Karpas-422 (cell line): ENCODE measurements at regions not wholly inside any gene's neighbourhood (a gene's known extent, or its start where the extent isn't known, plus 50 kb on each side); places are given as distances from the start of the nearest gene placed in this dataset.

Experiments used
- DNase-seq: peaks from one replicate; pipeline ENCODE4 v3.0.0-alpha.2; 2015
- H2AFZ ChIP-seq: fragments of 200-600 bp; sonication (generic); 2 replicates; pipeline ENCODE4 v1.6.1; 2014; ENCODE audit warnings: antibody characterized with exemption, low read length, mixed read lengths
- H3K27ac ChIP-seq: fragments of 200-600 bp; sonication (generic); 2 replicates; pipeline ENCODE4 v1.5.1; 2014; ENCODE audit warnings: mild to moderate bottlenecking, low read length, moderate library complexity
- H3K27me3 ChIP-seq: fragments of 200-600 bp; sonication (generic); 2 replicates; pipeline ENCODE4 v1.6.1; 2014; ENCODE audit warnings: low read length, mixed read lengths
- H3K36me3 ChIP-seq: fragments of 200-600 bp; sonication (generic); 2 replicates; pipeline ENCODE4 v1.6.1; 2014; ENCODE audit warnings: low read length, mixed read lengths; ENCODE audit not compliant: insufficient read depth
- H3K4me1 ChIP-seq: fragments of 200-600 bp; sonication (generic); 2 replicates; pipeline ENCODE4 v1.6.1; 2014; ENCODE audit warnings: mild to moderate bottlenecking, low read length, mixed read lengths
- H3K4me2 ChIP-seq: fragments of 200-600 bp; sonication (generic); 2 replicates; pipeline ENCODE4 v1.6.1; 2014; ENCODE audit warnings: low read length, low read depth, mild to moderate bottlenecking; ENCODE audit not compliant: poor library complexity, severe bottlenecking
- H3K4me3 ChIP-seq: fragments of 200-600 bp; sonication (generic); 2 replicates; pipeline ENCODE4 v1.5.1; 2014; ENCODE audit warnings: mild to moderate bottlenecking, antibody characterized with exemption, low read length, mixed read lengths
- H3K79me2 ChIP-seq: fragments of 200-600 bp; sonication (generic); 2 replicates; pipeline ENCODE4 v1.6.1; 2014; ENCODE audit warnings: mild to moderate bottlenecking, low read length, mixed read lengths
- H3K9ac ChIP-seq: fragments of 200-600 bp; sonication (generic); 2 replicates; pipeline ENCODE4 v1.6.0; 2014; ENCODE audit warnings: low read length
- H3K9me2 ChIP-seq: fragments of 200-600 bp; sonication (generic), shearing (Covaris generic); replicated peaks from 2 replicates; pipeline ENCODE4 v1.6.0; 2014; ENCODE audit warnings: mild to moderate bottlenecking, low read length, moderate library complexity; ENCODE audit not compliant: insufficient read depth
- H3K9me3 ChIP-seq: fragments of 300-700, 200-600 bp; sonication (generic); 2 replicates; pipeline ENCODE4 v1.6.1; 2014; ENCODE audit warnings: low read length, mixed read lengths
- H4K20me1 ChIP-seq: fragments of 200-600 bp; sonication (generic); 2 replicates; pipeline ENCODE4 v1.6.1; 2014; ENCODE audit warnings: mild to moderate bottlenecking, antibody characterized with exemption, low read length, low read depth; ENCODE audit not compliant: insufficient read depth

GRCh38 chr5:121279801-121280200, 571.9 kb upstream of the FTMT start:
- no peak for DNase-seq
- Histone ChIP-seq H3K9ac (no peak overlapping the region), H3K4me1 (no peaks in the 10 kb centered on the region), H3K9me3 (no peaks in the 10 kb centered on the region), H3K36me3 (no peaks in the 10 kb centered on the region), H3K27ac (no peak overlapping the region), H4K20me1 (no peaks in the 10 kb centered on the region), H3K4me3 (no peak overlapping the region), H3K27me3 (no peaks in the 10 kb centered on the region), H3K9me2 (no peaks in the 10 kb centered on the region), H3K4me2 (no peak overlapping the region), H2AFZ (no peak overlapping the region), H3K79me2 (no peaks in the 10 kb centered on the region)

- DNase-seq: no peak
- no peak overlapping the region for H3K9ac ChIP-seq
- no peak overlapping the region for H3K27ac ChIP-seq
- no peaks in the 10 kb centered on the region for H4K20me1 ChIP-seq
- no peaks in the 10 kb centered on the region; the same call in 1 of the 2 replicates for H3K36me3 ChIP-seq
- no peak overlapping the region for H2AFZ ChIP-seq
- no peaks in the 10 kb centered on the region for H3K4me1 ChIP-seq
- no peaks in the 10 kb centered on the region for H3K79me2 ChIP-seq
- H3K27me3 ChIP-seq: no peaks in the 10 kb centered on the region
- no peaks in the 10 kb centered on the region; the same call in 1 of the 2 replicates for H3K9me3 ChIP-seq
- no peak overlapping the region for H3K4me2 ChIP-seq
- no peak overlapping the region for H3K4me3 ChIP-seq
- H3K9me2 ChIP-seq: no peaks in the 10 kb centered on the region
These were observed 565.7 kb upstream of the FTMT start for GRCh38 chr5:121285801-121286521.

GRCh38 chr5:121288781-121289180, 562.9 kb upstream of the FTMT start:
- Histone ChIP-seq H2AFZ (no peak overlapping the region), H3K9ac (no peak overlapping the region), H3K36me3 (no peaks in the 10 kb centered on the region; the same call in 1 of the 2 replicates), H3K27ac (no peak overlapping the region), H3K27me3 (no peaks in the 10 kb centered on the region), H3K4me3 (no peak overlapping the region), H3K9me2 (no peaks in the 10 kb centered on the region; the same call in 1 of the 2 replicates), H3K4me1 (no peaks in the 10 kb centered on the region), H4K20me1 (no peaks in the 10 kb centered on the region), H3K79me2 (no peaks in the 10 kb centered on the region), H3K9me3 (no peaks in the 10 kb centered on the region; the same call in 1 of the 2 replicates), H3K4me2 (no peak overlapping the region)
- no peak for DNase-seq

GRCh38 chr5:121292664-121293063, 559.0 kb upstream of the FTMT start:
- peaks cover 7% of the 10 kb centered on the region for H3K9me3 ChIP-seq
- no peak overlapping the region for H3K4me3 ChIP-seq
- no peak overlapping the region for H3K27ac ChIP-seq
- H3K9me2 ChIP-seq: no peaks in the 10 kb centered on the region; the same call in 1 of the 2 replicates
- no peaks in the 10 kb centered on the region for H3K4me1 ChIP-seq
- no peaks in the 10 kb centered on the region for H3K79me2 ChIP-seq
- no peaks in the 10 kb centered on the region for H4K20me1 ChIP-seq
- no peaks in the 10 kb centered on the region for H3K36me3 ChIP-seq
- no peak overlapping the region for H3K4me2 ChIP-seq
- H3K27me3 ChIP-seq: no peaks in the 10 kb centered on the region
- no peak overlapping the region for H3K9ac ChIP-seq
- DNase-seq: no peak
- no peak overlapping the region for H2AFZ ChIP-seq

- H3K79me2 ChIP-seq: no peaks in the 10 kb centered on the region
- no peak overlapping the region for H2AFZ ChIP-seq
- no peaks in the 10 kb centered on the region for H3K36me3 ChIP-seq
- no peaks in the 10 kb centered on the region; the same call in 1 of the 2 replicates for H3K9me2 ChIP-seq
- no peak overlapping the region for H3K4me3 ChIP-seq
- no peak overlapping the region for H3K27ac ChIP-seq
- no peak for DNase-seq
- H3K9ac ChIP-seq: no peak overlapping the region
- no peaks in the 10 kb centered on the region for H4K20me1 ChIP-seq
- peaks cover 7% of the 10 kb centered on the region for H3K9me3 ChIP-seq
- H3K27me3 ChIP-seq: no peaks in the 10 kb centered on the region
- no peak overlapping the region for H3K4me2 ChIP-seq
- no peaks in the 10 kb centered on the region for H3K4me1 ChIP-seq
These were observed 555.3 kb upstream of the FTMT start for GRCh38 chr5:121296356-121296755.

- Histone ChIP-seq H3K27me3 (no peaks in the 10 kb centered on the region), H3K9me2 (no peaks in the 10 kb centered on the region), H2AFZ (no peak overlapping the region), H4K20me1 (no peaks in the 10 kb centered on the region), H3K27ac (no peak overlapping the region), H3K79me2 (no peaks in the 10 kb centered on the region), H3K4me2 (no peak overlapping the region), H3K36me3 (no peaks in the 10 kb centered on the region), H3K4me3 (no peak overlapping the region), H3K9me3 (peaks cover 10% of the 10 kb centered on the region), H3K9ac (no peak overlapping the region), H3K4me1 (no peaks in the 10 kb centered on the region)
- no peak for DNase-seq
These were observed 552.5 kb upstream of the FTMT start for GRCh38 chr5:121299153-121299552.

- Histone ChIP-seq H3K27ac (no peak overlapping the region), H2AFZ (no peak overlapping the region)
These were observed 546.8 kb upstream of the FTMT start for GRCh38 chr5:121304838-121305237.

GRCh38 chr5:121313886-121314285, 537.8 kb upstream of the FTMT start:
- no peak for DNase-seq
- no peak overlapping the region for H2AFZ ChIP-seq
- H3K4me1 ChIP-seq: no peaks in the 10 kb centered on the region
- no peaks in the 10 kb centered on the region for H4K20me1 ChIP-seq
- H3K9me2 ChIP-seq: no peaks in the 10 kb centered on the region
- no peak overlapping the region for H3K4me3 ChIP-seq
- H3K27ac ChIP-seq: no peak overlapping the region
- no peaks in the 10 kb centered on the region for H3K79me2 ChIP-seq
- H3K36me3 ChIP-seq: no peaks in the 10 kb centered on the region
- peaks cover 13% of the 10 kb centered on the region for H3K9me3 ChIP-seq
- no peak overlapping the region for H3K9ac ChIP-seq
- H3K27me3 ChIP-seq: no peaks in the 10 kb centered on the region
- no peak overlapping the region for H3K4me2 ChIP-seq

More at GRCh38 chr5:121304838-121305237, 546.8 kb upstream of the FTMT start:
- Histone ChIP-seq H4K20me1 (no peaks in the 10 kb centered on the region), H3K27me3 (no peaks in the 10 kb centered on the region), H3K79me2 (no peaks in the 10 kb centered on the region), H3K36me3 (no peaks in the 10 kb centered on the region), H3K9me2 (no peaks in the 10 kb centered on the region), H3K9me3 (peaks cover 11% of the 10 kb centered on the region), H3K4me1 (no peaks in the 10 kb centered on the region), H3K9ac (no peak overlapping the region), H3K4me2 (no peak overlapping the region), H3K4me3 (no peak overlapping the region)
- no peak for DNase-seq
